Activated CD4-positive, alpha-beta memory T cell treated with anti-CD3 and anti-CD28 coated beads for 36 hours (primary cell): ENCODE measurements at regions not wholly inside any gene's neighbourhood (a gene's known extent, or its start where the extent isn't known, plus 50 kb on each side); places are given as distances from the start of the nearest gene placed in this dataset.

Source experiments
- CTCF ChIA-PET: fragments of 350-600 bp; sonication (Branson Sonifier 250); formaldehyde crosslinking; loops from one replicate; lab custom pipeline; 2021; ENCODE audit warnings: antibody characterized with exemption, inconsistent platforms; lab: Charles Lee
- POLR2A ChIA-PET: fragments of 350-600 bp; sonication (Branson Sonifier 250); formaldehyde crosslinking; loops from one replicate; lab custom pipeline; 2021; ENCODE audit warnings: antibody characterized with exemption; lab: Charles Lee
- DNase-seq: peaks from one replicate; pipeline ENCODE4 v3.0.0-alpha.2; 2020
- H3K27ac Mint-ChIP-seq: one replicate; pipeline ENCODE4 v1.8.0; 2021; ENCODE audit warnings: mixed read lengths
- H3K27me3 Mint-ChIP-seq: one replicate; pipeline ENCODE4 v1.8.0; 2021; ENCODE audit warnings: mixed read lengths
- H3K36me3 Mint-ChIP-seq: one replicate; pipeline ENCODE4 v1.8.0; 2021; ENCODE audit warnings: mixed read lengths
- H3K4me1 Mint-ChIP-seq: one replicate; pipeline ENCODE4 v1.8.0; 2021; ENCODE audit warnings: low read depth, mixed read lengths
- H3K4me3 Mint-ChIP-seq: one replicate; pipeline ENCODE4 v1.8.0; 2021; ENCODE audit warnings: mild to moderate bottlenecking, mixed read lengths
- H3K9me3 Mint-ChIP-seq: one replicate; pipeline ENCODE4 v1.8.0; 2021; ENCODE audit warnings: mixed read lengths
- intact Hi-C: fragments of 100-400 bp; cut with micrococcal nuclease; formaldehyde crosslinking; loops from one replicate; pipeline ENCODE4 v1.15.1; 2023

GRCh38 chr4:125489952-125490690 is 175.4 kb downstream of the FAT4 start:
- Mint-ChIP-seq H3K4me3 (no peak overlapping the region), H3K27ac (no peak overlapping the region), H3K9me3 (peaks cover 8% of the 10 kb centered on the region), H3K36me3 (no peaks in the 10 kb centered on the region), H3K27me3 (no peaks in the 10 kb centered on the region), H3K4me1 (no peaks in the 10 kb centered on the region)
- CTCF ChIA-PET = no interaction called here
- POLR2A ChIA-PET = no interaction called here
- no peak for DNase-seq
- intact Hi-C loops = no loop called here

GRCh38 chr4:125492957-125493356 is 178.2 kb downstream of the FAT4 start:
- intact Hi-C loops = no loop called here
- no peak for DNase-seq
- Mint-ChIP-seq H3K27ac (no peak overlapping the region), H3K4me1 (no peaks in the 10 kb centered on the region), H3K27me3 (no peaks in the 10 kb centered on the region), H3K4me3 (no peak overlapping the region), H3K36me3 (no peaks in the 10 kb centered on the region), H3K9me3 (peaks cover 10% of the 10 kb centered on the region)
- POLR2A ChIA-PET = no interaction called here
- CTCF ChIA-PET = no interaction called here

- Mint-ChIP-seq H3K4me3 (no peak overlapping the region), H3K9me3 (peaks cover 8% of the 10 kb centered on the region), H3K4me1 (no peaks in the 10 kb centered on the region), H3K36me3 (no peaks in the 10 kb centered on the region), H3K27ac (no peak overlapping the region), H3K27me3 (no peaks in the 10 kb centered on the region)
- DNase-seq = no peak
- POLR2A ChIA-PET = no interaction called here
- CTCF ChIA-PET = no interaction called here
- intact Hi-C loops = no loop called here
Measured at GRCh38 chr4:125497861-125498260, 183.1 kb downstream of the FAT4 start.

- H3K4me1 Mint-ChIP-seq = no peaks in the 10 kb centered on the region
- DNase-seq = no peak
- H3K36me3 Mint-ChIP-seq = no peaks in the 10 kb centered on the region
- intact Hi-C loops = no loop called here
- H3K27ac Mint-ChIP-seq = no peak overlapping the region
- no peaks in the 10 kb centered on the region for H3K27me3 Mint-ChIP-seq
- ChIA-PET CTCF (no interaction called here), POLR2A (no interaction called here)
- no peak overlapping the region for H3K4me3 Mint-ChIP-seq
- peaks cover 14% of the 10 kb centered on the region for H3K9me3 Mint-ChIP-seq
Measured at GRCh38 chr4:125498981-125499380, 184.2 kb downstream of the FAT4 start.

- no peak overlapping the region for H3K4me3 Mint-ChIP-seq
- no peaks in the 10 kb centered on the region for H3K27me3 Mint-ChIP-seq
- no peak for DNase-seq
- H3K27ac Mint-ChIP-seq = no peak overlapping the region
- CTCF ChIA-PET = no interaction called here
- no peaks in the 10 kb centered on the region for H3K4me1 Mint-ChIP-seq
- H3K36me3 Mint-ChIP-seq = no peaks in the 10 kb centered on the region
- POLR2A ChIA-PET = no interaction called here
- peaks cover 14% of the 10 kb centered on the region for H3K9me3 Mint-ChIP-seq
- intact Hi-C loops = no loop called here
Measured at GRCh38 chr4:125501090-125501489, 186.3 kb downstream of the FAT4 start.

GRCh38 chr4:125501568-125501967 is 186.8 kb downstream of the FAT4 start:
- no peak for DNase-seq
- no peak overlapping the region for H3K4me3 Mint-ChIP-seq
- H3K36me3 Mint-ChIP-seq = no peaks in the 10 kb centered on the region
- H3K4me1 Mint-ChIP-seq = no peaks in the 10 kb centered on the region
- ChIA-PET CTCF (no interaction called here), POLR2A (no interaction called here)
- intact Hi-C loops = no loop called here
- no peaks in the 10 kb centered on the region for H3K27me3 Mint-ChIP-seq
- no peak overlapping the region for H3K27ac Mint-ChIP-seq
- H3K9me3 Mint-ChIP-seq = peaks cover 11% of the 10 kb centered on the region

- Mint-ChIP-seq H3K4me3 (no peak overlapping the region), H3K4me1 (no peaks in the 10 kb centered on the region), H3K36me3 (no peaks in the 10 kb centered on the region), H3K9me3 (peaks cover 10% of the 10 kb centered on the region), H3K27me3 (no peaks in the 10 kb centered on the region), H3K27ac (no peak overlapping the region)
- intact Hi-C loops = no loop called here
- ChIA-PET POLR2A (no interaction called here), CTCF (no interaction called here)
- no peak for DNase-seq
Measured at GRCh38 chr4:125505621-125506020, 190.9 kb downstream of the FAT4 start.

GRCh38 chr4:125507141-125507540 is 192.4 kb downstream of the FAT4 start:
- no peaks in the 10 kb centered on the region for H3K36me3 Mint-ChIP-seq
- ChIA-PET CTCF (no interaction called here), POLR2A (no interaction called here)
- no peak overlapping the region for H3K27ac Mint-ChIP-seq
- no peak overlapping the region for H3K4me3 Mint-ChIP-seq
- intact Hi-C loops = no loop called here
- H3K4me1 Mint-ChIP-seq = no peaks in the 10 kb centered on the region
- peaks cover 8% of the 10 kb centered on the region for H3K9me3 Mint-ChIP-seq
- DNase-seq = no peak
- no peaks in the 10 kb centered on the region for H3K27me3 Mint-ChIP-seq

GRCh38 chr4:125511715-125512114 is 197.0 kb downstream of the FAT4 start:
- ChIA-PET CTCF (no interaction called here), POLR2A (no interaction called here)
- H3K4me1 Mint-ChIP-seq = no peaks in the 10 kb centered on the region

GRCh38 chr4:125515016-125515415 is 200.3 kb downstream of the FAT4 start:
- CTCF ChIA-PET = no interaction called here
- peaks cover 2% of the 10 kb centered on the region for H3K9me3 Mint-ChIP-seq
- no peaks in the 10 kb centered on the region for H3K27me3 Mint-ChIP-seq
- POLR2A ChIA-PET = no interaction called here
- no peak for DNase-seq
- no peak overlapping the region for H3K4me3 Mint-ChIP-seq
- intact Hi-C loops = no loop called here
- no peaks in the 10 kb centered on the region for H3K4me1 Mint-ChIP-seq
- no peaks in the 10 kb centered on the region for H3K36me3 Mint-ChIP-seq
- no peak overlapping the region for H3K27ac Mint-ChIP-seq

More at GRCh38 chr4:125511715-125512114, 197.0 kb downstream of the FAT4 start:
- intact Hi-C loops = no loop called here
- H3K4me3 Mint-ChIP-seq = no peak overlapping the region
- H3K36me3 Mint-ChIP-seq = no peaks in the 10 kb centered on the region
- H3K27me3 Mint-ChIP-seq = no peaks in the 10 kb centered on the region
- no peak overlapping the region for H3K27ac Mint-ChIP-seq
- DNase-seq = no peak
- H3K9me3 Mint-ChIP-seq = peaks cover 2% of the 10 kb centered on the region

- peaks cover 6% of the 10 kb centered on the region for H3K9me3 Mint-ChIP-seq
- H3K27ac Mint-ChIP-seq = no peak overlapping the region
- ChIA-PET POLR2A (no interaction called here), CTCF (no interaction called here)
- intact Hi-C loops = no loop called here
- no peak for DNase-seq
- no peaks in the 10 kb centered on the region for H3K27me3 Mint-ChIP-seq
- no peaks in the 10 kb centered on the region for H3K36me3 Mint-ChIP-seq
- H3K4me3 Mint-ChIP-seq = no peak overlapping the region
- H3K4me1 Mint-ChIP-seq = no peaks in the 10 kb centered on the region
Measured at GRCh38 chr4:125517831-125518230, 203.1 kb downstream of the FAT4 start.

- Mint-ChIP-seq H3K27ac (no peak overlapping the region), H3K9me3 (peaks cover 6% of the 10 kb centered on the region), H3K27me3 (no peaks in the 10 kb centered on the region), H3K36me3 (no peaks in the 10 kb centered on the region), H3K4me3 (no peak overlapping the region), H3K4me1 (no peaks in the 10 kb centered on the region)
- ChIA-PET POLR2A (no interaction called here), CTCF (no interaction called here)
- no peak for DNase-seq
- intact Hi-C loops = no loop called here
Measured at GRCh38 chr4:125518281-125518680, 203.5 kb downstream of the FAT4 start.

- ChIA-PET CTCF (no interaction called here), POLR2A (no interaction called here)
- peaks cover 6% of the 10 kb centered on the region for H3K9me3 Mint-ChIP-seq
- no peaks in the 10 kb centered on the region for H3K27me3 Mint-ChIP-seq
- intact Hi-C loops = no loop called here
- no peak overlapping the region for H3K27ac Mint-ChIP-seq
- no peak for DNase-seq
- H3K4me1 Mint-ChIP-seq = no peaks in the 10 kb centered on the region
- no peaks in the 10 kb centered on the region for H3K36me3 Mint-ChIP-seq
- no peak overlapping the region for H3K4me3 Mint-ChIP-seq
Measured at GRCh38 chr4:125519371-125520146, 204.8 kb downstream of the FAT4 start.
